Trophoblast cell (in vitro differentiated cells and primary cell): ENCODE measurements at regions not wholly inside any gene's neighbourhood (a gene's known extent, or its start where the extent isn't known, plus 50 kb on each side); places are given as distances from the start of the nearest gene placed in this dataset.

Source experiments
- DNase-seq, 2 donors: peaks; one replicate each; pipeline ENCODE4 v3.0.0-alpha.2; 2016
- H2AFZ ChIP-seq: 2 replicates; pipeline ENCODE4 v1.6.1; 2013; ENCODE audit warnings: low read length, moderate library complexity, mild to moderate bottlenecking; ENCODE audit not compliant: insufficient read depth, poor library complexity
- H2AK5ac ChIP-seq: 2 replicates; pipeline ENCODE4 v1.6.1; 2013; ENCODE audit warnings: mild to moderate bottlenecking, low read length
- H2BK120ac ChIP-seq: 2 replicates; pipeline ENCODE4 v1.6.1; 2013; ENCODE audit warnings: low read length, mild to moderate bottlenecking, moderate library complexity; ENCODE audit not compliant: insufficient read depth, poor library complexity
- H2BK12ac ChIP-seq: 2 replicates; pipeline ENCODE4 v1.6.1; 2013; ENCODE audit warnings: mild to moderate bottlenecking, low read length, moderate library complexity
- H2BK5ac ChIP-seq: 2 replicates; pipeline ENCODE4 v1.6.1; 2013; ENCODE audit warnings: low read length, low read depth, moderate library complexity, mild to moderate bottlenecking; ENCODE audit not compliant: poor library complexity
- H3K14ac ChIP-seq: 2 replicates; pipeline ENCODE4 v1.6.1; 2013; ENCODE audit warnings: mild to moderate bottlenecking, low read length
- H3K18ac ChIP-seq: 2 replicates; pipeline ENCODE4 v1.6.1; 2013; ENCODE audit warnings: mild to moderate bottlenecking, low read length
- H3K23ac ChIP-seq: 2 replicates; pipeline ENCODE4 v1.6.1; 2013; ENCODE audit warnings: low read length
- H3K27ac ChIP-seq: 2 replicates; pipeline ENCODE4 v1.5.1; 2013; ENCODE audit warnings: low read depth, mild to moderate bottlenecking, inconsistent platforms, low read length, moderate library complexity
- H3K27me3 ChIP-seq: 2 replicates; pipeline ENCODE4 v1.6.1; 2013; ENCODE audit warnings: inconsistent platforms, mild to moderate bottlenecking, low read length, moderate library complexity; ENCODE audit not compliant: insufficient read depth
- H3K36me3 ChIP-seq, 2 experiments: 1 replicate in 1 of 2; 2 replicates in 1 of 2; pipeline ENCODE4 v1.6.1; 2013; ENCODE audit warnings: low read length in 2 of 2, mild to moderate bottlenecking in 2 of 2, moderate library complexity in 1 of 2; ENCODE audit not compliant: insufficient read depth in 2 of 2, control insufficient read depth in 1 of 2
- H3K4ac ChIP-seq: 2 replicates; pipeline ENCODE4 v1.6.1; 2013; ENCODE audit warnings: low read depth, mild to moderate bottlenecking, low read length, moderate library complexity
- H3K4me1 ChIP-seq, 2 experiments: 1 replicate in 1 of 2; 2 replicates in 1 of 2; pipeline ENCODE4 v1.6.1; 2013; ENCODE audit warnings: low read length in 2 of 2, mild to moderate bottlenecking in 2 of 2, moderate library complexity in 1 of 2; ENCODE audit not compliant: insufficient read depth in 2 of 2, control insufficient read depth in 1 of 2
- H3K4me2 ChIP-seq: 2 replicates; pipeline ENCODE4 v1.6.1; 2013; ENCODE audit warnings: inconsistent platforms, mild to moderate bottlenecking, low read length, moderate library complexity
- H3K4me3 ChIP-seq: 2 replicates; pipeline ENCODE4 v1.5.1; 2013; ENCODE audit warnings: mild to moderate bottlenecking, low read depth, low read length, inconsistent platforms
- H3K79me1 ChIP-seq: one replicate; pipeline ENCODE4 v1.6.1; 2013; ENCODE audit warnings: low read length
- H3K79me2 ChIP-seq: 2 replicates; pipeline ENCODE4 v1.6.1; 2013; ENCODE audit warnings: low read length, mild to moderate bottlenecking; ENCODE audit not compliant: control insufficient read depth, insufficient read depth, poor library complexity
- H3K9ac ChIP-seq: 2 replicates; pipeline ENCODE4 v1.6.1; 2013; ENCODE audit warnings: mild to moderate bottlenecking, low read length
- H3K9me3 ChIP-seq: 2 replicates; pipeline ENCODE4 v1.6.1; 2013; ENCODE audit warnings: low read depth, mild to moderate bottlenecking, control low read depth, inconsistent platforms, low read length; ENCODE audit not compliant: insufficient read depth
- H4K12ac ChIP-seq: 2 replicates; pipeline ENCODE4 v1.6.1; 2013; ENCODE audit warnings: low read depth, mild to moderate bottlenecking, low read length, moderate library complexity
- H4K8ac ChIP-seq: 2 replicates; pipeline ENCODE4 v1.6.1; 2013; ENCODE audit warnings: low read depth, mild to moderate bottlenecking, low read length, moderate library complexity
- H4K91ac ChIP-seq: one replicate; pipeline ENCODE4 v1.6.1; 2013; ENCODE audit warnings: low read depth, mild to moderate bottlenecking, low read length, moderate library complexity
- WGBS: extraction: QIAGEN DNeasy Blood & Tissue Kit; methylation state at CpG from one replicate; pipeline ENCODE4 v1.1.7; 2013; ENCODE audit warnings: missing lambda C conversion rate; ENCODE audit not compliant: insufficient read length, insufficient coverage; ENCODE audit errors: extremely low coverage; 5-methylcytosine and 5-hydroxymethylcytosine counted together

GRCh38 chr13:44317752-44318151 is 55.9 kb upstream of the SERP2 start:
- no peak overlapping the region for H2BK12ac ChIP-seq
- H3K79me1 ChIP-seq: no peaks in the 10 kb centered on the region
- no peaks in the 10 kb centered on the region for H3K36me3 ChIP-seq
- no peaks in the 10 kb centered on the region for H3K79me2 ChIP-seq
- no peak overlapping the region for H3K18ac ChIP-seq
- no peak overlapping the region for H4K8ac ChIP-seq
- H3K4me2 ChIP-seq: no peak overlapping the region
- H2BK120ac ChIP-seq: no peak overlapping the region
- no peak overlapping the region for H4K12ac ChIP-seq
- no peak overlapping the region for H4K91ac ChIP-seq
- H3K27me3 ChIP-seq: no peaks in the 10 kb centered on the region
- no peak overlapping the region for H3K4me3 ChIP-seq
- no peaks in the 10 kb centered on the region for H3K9me3 ChIP-seq
- no peaks in the 10 kb centered on the region for H3K4me1 ChIP-seq
- H2BK5ac ChIP-seq: no peak overlapping the region
- H3K14ac ChIP-seq: no peak overlapping the region
- no CpG with 5 or more reads among the region's 5 CpGs for WGBS
- no peak overlapping the region for H3K27ac ChIP-seq
- no peak overlapping the region for H3K9ac ChIP-seq
- no peak overlapping the region for H2AFZ ChIP-seq
- no peak overlapping the region for H3K23ac ChIP-seq
- H3K4ac ChIP-seq: no peak overlapping the region
- H2AK5ac ChIP-seq: no peak overlapping the region
- no peak for DNase-seq

- Histone ChIP-seq H3K9ac (no peak overlapping the region), H3K23ac (no peak overlapping the region), H4K91ac (no peak overlapping the region), H3K79me2 (no peaks in the 10 kb centered on the region), H3K4me2 (no peak overlapping the region), H3K36me3 (no peaks in the 10 kb centered on the region), H3K27ac (no peak overlapping the region), H3K27me3 (no peaks in the 10 kb centered on the region), H4K12ac (no peak overlapping the region), H3K4me3 (no peak overlapping the region), H3K18ac (no peak overlapping the region), H4K8ac (no peak overlapping the region), H3K4me1 (no peaks in the 10 kb centered on the region), H2BK5ac (no peak overlapping the region), H2BK12ac (no peak overlapping the region), H2AFZ (no peak overlapping the region), H3K14ac (no peak overlapping the region), H3K79me1 (no peaks in the 10 kb centered on the region), H3K9me3 (no peaks in the 10 kb centered on the region), H3K4ac (no peak overlapping the region), H2BK120ac (no peak overlapping the region), H2AK5ac (no peak overlapping the region)
- no peak for DNase-seq
- WGBS: no CpG with 5 or more reads among the region's 3 CpGs
These were observed 55.5 kb upstream of the SERP2 start for GRCh38 chr13:44318161-44318560.

- no peak overlapping the region for H4K12ac ChIP-seq
- no peak overlapping the region for H2AFZ ChIP-seq
- no peaks in the 10 kb centered on the region for H3K27me3 ChIP-seq
- no peak overlapping the region for H2BK120ac ChIP-seq
- no peaks in the 10 kb centered on the region for H3K79me1 ChIP-seq
- H3K9me3 ChIP-seq: no peaks in the 10 kb centered on the region
- no peak overlapping the region for H3K18ac ChIP-seq
- H3K4me2 ChIP-seq: no peak overlapping the region
- H3K9ac ChIP-seq: no peak overlapping the region
- no peak overlapping the region for H3K23ac ChIP-seq
- H3K4ac ChIP-seq: no peak overlapping the region
- no peak overlapping the region for H3K4me3 ChIP-seq
- no peak overlapping the region for H4K91ac ChIP-seq
- no peaks in the 10 kb centered on the region for H3K4me1 ChIP-seq
- no peak for DNase-seq
- no peaks in the 10 kb centered on the region for H3K36me3 ChIP-seq
- no peak overlapping the region for H2BK5ac ChIP-seq
- no peak overlapping the region for H3K27ac ChIP-seq
- no peak overlapping the region for H2AK5ac ChIP-seq
- no peak overlapping the region for H3K14ac ChIP-seq
- H2BK12ac ChIP-seq: no peak overlapping the region
- H3K79me2 ChIP-seq: no peaks in the 10 kb centered on the region
- no peak overlapping the region for H4K8ac ChIP-seq
These were observed 53.0 kb upstream of the SERP2 start for GRCh38 chr13:44320611-44321010.

- no peak overlapping the region for H2BK120ac ChIP-seq
- no peak overlapping the region for H2AFZ ChIP-seq
- H3K18ac ChIP-seq: no peak overlapping the region
- H4K12ac ChIP-seq: no peak overlapping the region
- H3K27ac ChIP-seq: no peak overlapping the region
- H3K4me1 ChIP-seq: no peaks in the 10 kb centered on the region
- no peak overlapping the region for H4K8ac ChIP-seq
- H3K4me2 ChIP-seq: no peak overlapping the region
- H4K91ac ChIP-seq: no peak overlapping the region
- H3K14ac ChIP-seq: no peak overlapping the region
- DNase-seq: no peak
- H3K27me3 ChIP-seq: no peaks in the 10 kb centered on the region
- H3K79me2 ChIP-seq: no peaks in the 10 kb centered on the region
- no peak overlapping the region for H3K4ac ChIP-seq
- no peak overlapping the region for H2BK5ac ChIP-seq
- no CpG with 5 or more reads among the region's 2 CpGs for WGBS
- peaks cover under 1% of the 10 kb centered on the region for H3K79me1 ChIP-seq
- H3K9ac ChIP-seq: no peak overlapping the region
- H2AK5ac ChIP-seq: no peak overlapping the region
- no peak overlapping the region for H2BK12ac ChIP-seq
- H3K36me3 ChIP-seq: no peaks in the 10 kb centered on the region
- H3K9me3 ChIP-seq: no peaks in the 10 kb centered on the region
- H3K23ac ChIP-seq: no peak overlapping the region
- H3K4me3 ChIP-seq: no peak overlapping the region
These were observed 51.7 kb upstream of the SERP2 start for GRCh38 chr13:44321961-44322360.
